ENCODE measurements at regions not wholly inside any gene's neighbourhood (a gene's known extent, or its start where the extent isn't known, plus 50 kb on each side); places are given as distances from the start of the nearest gene placed in this dataset.
A peak's percentile ranks its signal among the peaks of the same experiment; 100 is the strongest.

DNA sequence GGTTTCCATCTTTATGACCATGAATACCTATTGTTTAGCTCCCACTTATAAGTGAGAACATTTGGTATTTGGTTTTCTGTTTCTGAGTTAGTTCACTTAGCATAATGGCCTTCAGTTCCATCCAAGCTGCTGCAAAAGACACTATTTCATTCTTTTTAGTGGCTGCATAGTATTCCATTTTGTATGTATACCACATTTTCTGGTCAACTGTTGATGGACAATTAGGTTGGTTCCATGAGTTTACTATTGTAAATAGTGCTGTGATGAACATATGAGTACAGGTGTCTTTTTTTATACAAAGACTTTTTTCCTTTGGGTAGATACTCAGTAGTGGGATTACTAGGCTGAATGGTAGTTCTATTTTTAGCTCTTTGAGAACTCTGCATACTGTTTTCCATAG, 87.8 kb upstream of the GOT2 start:
- H3K4me1 Mint-ChIP-seq: peaks cover 2% of the 10 kb centered on the region
- no peak for DNase-seq (ENCODE audit: low spot score in 2 of 2, unreplicated experiment in 2 of 2)

GRCh38 chr16:58820411-58820810, 86.3 kb upstream of the GOT2 start:
- Mint-ChIP-seq H3K4me3 (no peak overlapping the region), H3K27me3 (ENCODE audit: low read depth) (peaks cover 2% of the 10 kb centered on the region), H3K9me3 (peaks cover 16% of the 10 kb centered on the region), H3K27ac (no peak overlapping the region), H3K36me3 (no peaks in the 10 kb centered on the region), H3K4me1 (peaks cover 3% of the 10 kb centered on the region)
- DNase-seq (ENCODE audit: low spot score in 2 of 2, unreplicated experiment in 2 of 2): no peak
- TF ChIP-seq CTCF (IDR thresholded peaks at IDR 0.05; ENCODE audit: unreplicated experiment): no peak

More for the DNA sequence above, 87.8 kb upstream of the GOT2 start:
- Mint-ChIP-seq H3K4me3 (no peak overlapping the region), H3K36me3 (no peaks in the 10 kb centered on the region), H3K9me3 (peaks cover 16% of the 10 kb centered on the region), H3K27me3 (ENCODE audit: low read depth) (peaks cover 2% of the 10 kb centered on the region), H3K27ac (no peak overlapping the region)
- no peak for TF ChIP-seq CTCF (IDR thresholded peaks at IDR 0.05; ENCODE audit: unreplicated experiment)

- Mint-ChIP-seq H3K36me3 (no peaks in the 10 kb centered on the region), H3K4me3 (no peak overlapping the region), H3K27ac (no peak overlapping the region), H3K4me1 (peaks cover 8% of the 10 kb centered on the region), H3K9me3 (no peaks in the 10 kb centered on the region), H3K27me3 (ENCODE audit: low read depth) (peaks cover 3% of the 10 kb centered on the region)
- DNase-seq (ENCODE audit: low spot score in 2 of 2, unreplicated experiment in 2 of 2): no peak
- TF ChIP-seq CTCF (IDR thresholded peaks at IDR 0.05; ENCODE audit: unreplicated experiment): no peak
Observed at GRCh38 chr16:58815181-58815888, 81.2 kb upstream of the GOT2 start.

GRCh38 chr16:58814348-58814801, 80.3 kb upstream of the GOT2 start:
- Mint-ChIP-seq H3K4me3 (peak overlapping the region; percentile 70), H3K27ac (peak overlapping the region; percentile 78)

GRCh38 chr16:58809213-58809612, 75.1 kb upstream of the GOT2 start:
- Mint-ChIP-seq H3K4me1 (no peaks in the 10 kb centered on the region), H3K27ac (no peak overlapping the region), H3K27me3 (ENCODE audit: low read depth) (peaks cover 5% of the 10 kb centered on the region), H3K4me3 (no peak overlapping the region), H3K9me3 (peaks cover 15% of the 10 kb centered on the region), H3K36me3 (no peaks in the 10 kb centered on the region)
- TF ChIP-seq CTCF (IDR thresholded peaks at IDR 0.05; ENCODE audit: unreplicated experiment): no peak
- no peak for DNase-seq (ENCODE audit: low spot score in 2 of 2, unreplicated experiment in 2 of 2)

More at GRCh38 chr16:58814348-58814801, 80.3 kb upstream of the GOT2 start:
- DNase-seq (ENCODE audit: low spot score in 2 of 2, unreplicated experiment in 2 of 2): peak; percentile 27 to 61
- peak; percentile 67 for TF ChIP-seq CTCF (IDR thresholded peaks at IDR 0.05; ENCODE audit: unreplicated experiment)
- Mint-ChIP-seq H3K9me3 (no peaks in the 10 kb centered on the region), H3K4me1 (peaks cover 8% of the 10 kb centered on the region), H3K27me3 (ENCODE audit: low read depth) (peaks cover 3% of the 10 kb centered on the region), H3K36me3 (no peaks in the 10 kb centered on the region)
